ENCODE measurements at regions not wholly inside any gene's neighbourhood (a gene's known extent, or its start where the extent isn't known, plus 50 kb on each side); places are given as distances from the start of the nearest gene placed in this dataset.

- Histone ChIP-seq H3K9ac (ENCODE audit: low read depth in 2 of 2, low read length in 2 of 2) (no peak overlapping the region), H3K27me3 (no peaks in the 10 kb centered on the region), H3K4me3 (no peak overlapping the region), H3K27ac (no peak overlapping the region), H3K36me3 (no peaks in the 10 kb centered on the region), H3K9me3 (no peaks in the 10 kb centered on the region), H3K4me1 (no peaks in the 10 kb centered on the region)
- intact Hi-C loops (cut with DNase I) = no loop called here
- DNase-seq = no peak
- TF ChIP-seq, protein P1, sequence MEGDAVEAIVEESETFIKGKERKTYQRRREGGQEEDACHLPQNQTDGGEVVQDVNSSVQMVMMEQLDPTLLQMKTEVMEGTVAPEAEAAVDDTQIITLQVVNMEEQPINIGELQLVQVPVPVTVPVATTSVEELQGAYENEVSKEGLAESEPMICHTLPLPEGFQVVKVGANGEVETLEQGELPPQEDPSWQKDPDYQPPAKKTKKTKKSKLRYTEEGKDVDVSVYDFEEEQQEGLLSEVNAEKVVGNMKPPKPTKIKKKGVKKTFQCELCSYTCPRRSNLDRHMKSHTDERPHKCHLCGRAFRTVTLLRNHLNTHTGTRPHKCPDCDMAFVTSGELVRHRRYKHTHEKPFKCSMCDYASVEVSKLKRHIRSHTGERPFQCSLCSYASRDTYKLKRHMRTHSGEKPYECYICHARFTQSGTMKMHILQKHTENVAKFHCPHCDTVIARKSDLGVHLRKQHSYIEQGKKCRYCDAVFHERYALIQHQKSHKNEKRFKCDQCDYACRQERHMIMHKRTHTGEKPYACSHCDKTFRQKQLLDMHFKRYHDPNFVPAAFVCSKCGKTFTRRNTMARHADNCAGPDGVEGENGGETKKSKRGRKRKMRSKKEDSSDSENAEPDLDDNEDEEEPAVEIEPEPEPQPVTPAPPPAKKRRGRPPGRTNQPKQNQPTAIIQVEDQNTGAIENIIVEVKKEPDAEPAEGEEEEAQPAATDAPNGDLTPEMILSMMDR (IDR thresholded peaks at IDR 0.05) = no peak
These were observed 664.5 kb downstream of the PDHA2 start for GRCh38 chr4:96504386-96504785.

DNA sequence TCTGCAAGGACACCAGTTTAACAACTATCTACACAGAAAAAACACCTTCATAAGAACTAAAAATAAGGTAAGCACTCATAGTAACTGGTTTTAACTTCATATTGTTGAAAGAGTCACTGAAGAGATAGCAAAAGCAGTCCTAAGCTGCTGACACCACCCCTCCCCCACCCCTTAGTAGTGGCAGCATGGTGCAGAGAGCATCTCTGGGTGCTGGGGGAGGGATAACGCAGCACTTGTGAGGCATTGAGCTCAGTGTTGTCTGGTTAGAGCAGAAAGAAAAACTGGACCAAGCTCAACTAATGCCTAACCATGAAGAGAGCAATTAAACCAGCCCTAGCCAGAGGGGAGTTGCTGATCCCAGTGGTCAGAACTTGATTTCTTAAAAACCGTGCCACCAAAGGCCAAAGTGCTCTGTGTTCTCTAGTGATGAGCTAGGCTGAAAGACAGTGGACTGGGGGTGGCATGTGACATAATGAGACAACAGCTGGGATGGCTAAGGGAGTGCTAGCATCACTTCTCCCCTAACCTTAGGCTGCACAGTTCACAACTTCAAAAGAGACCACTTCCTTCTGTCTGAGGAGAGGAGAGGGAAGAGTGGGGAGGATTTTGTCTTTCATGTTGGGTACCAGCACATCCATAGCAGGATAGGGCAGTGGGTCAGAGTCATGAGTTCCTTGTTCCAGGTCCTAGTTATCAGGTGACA is 669.3 kb downstream of the PDHA2 start:
- Histone ChIP-seq H3K27me3 (no peaks in the 10 kb centered on the region), H3K9me3 (no peaks in the 10 kb centered on the region), H3K27ac (no peak overlapping the region), H3K4me3 (no peak overlapping the region), H3K4me1 (no peaks in the 10 kb centered on the region), H3K36me3 (no peaks in the 10 kb centered on the region), H3K9ac (ENCODE audit: low read depth in 2 of 2, low read length in 2 of 2) (no peak overlapping the region)
- intact Hi-C loops (cut with DNase I) = no loop called here
- DNase-seq = no peak
- TF ChIP-seq, protein P1 (IDR thresholded peaks at IDR 0.05) = no peak

DNA sequence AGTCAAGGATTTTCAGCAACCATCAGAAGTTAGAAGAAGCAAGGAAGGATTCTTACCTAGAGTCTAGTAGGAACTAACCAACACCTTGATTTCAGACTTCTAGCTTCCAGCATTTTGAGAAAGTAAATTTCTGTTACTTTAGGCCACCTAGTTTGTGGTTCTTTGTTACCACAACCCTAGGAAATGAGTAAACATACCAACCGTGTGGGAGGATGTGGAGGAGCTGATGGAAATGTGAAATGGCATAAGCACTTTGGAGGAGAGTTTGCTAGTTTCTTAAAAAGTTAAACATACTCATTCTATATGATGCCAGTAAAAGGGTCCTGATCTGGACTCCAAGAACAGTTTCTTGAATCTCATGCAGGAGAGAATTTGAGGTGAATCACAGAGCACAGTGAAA is 679.4 kb downstream of the PDHA2 start:
- TF ChIP-seq, protein P1 (IDR thresholded peaks at IDR 0.05) = no peak

GRCh38 chr4:96521046-96521536 is 681.2 kb downstream of the PDHA2 start:
- no peak for DNase-seq
- Histone ChIP-seq H3K9ac (ENCODE audit: low read depth in 2 of 2, low read length in 2 of 2) (no peak overlapping the region), H3K4me3 (no peak overlapping the region), H3K4me1 (no peaks in the 10 kb centered on the region), H3K9me3 (no peaks in the 10 kb centered on the region), H3K36me3 (no peaks in the 10 kb centered on the region), H3K27me3 (no peaks in the 10 kb centered on the region), H3K27ac (no peak overlapping the region)
- TF ChIP-seq, protein P1 (IDR thresholded peaks at IDR 0.05) = no peak
- intact Hi-C loops (cut with DNase I) = no loop called here

More for the DNA sequence above, 679.4 kb downstream of the PDHA2 start:
- Histone ChIP-seq H3K27ac (no peak overlapping the region), H3K9me3 (no peaks in the 10 kb centered on the region), H3K4me1 (no peaks in the 10 kb centered on the region), H3K9ac (ENCODE audit: low read depth in 2 of 2, low read length in 2 of 2) (no peak overlapping the region), H3K4me3 (no peak overlapping the region), H3K36me3 (no peaks in the 10 kb centered on the region), H3K27me3 (no peaks in the 10 kb centered on the region)
- intact Hi-C loops (cut with DNase I) = no loop called here
- no peak for DNase-seq

DNA sequence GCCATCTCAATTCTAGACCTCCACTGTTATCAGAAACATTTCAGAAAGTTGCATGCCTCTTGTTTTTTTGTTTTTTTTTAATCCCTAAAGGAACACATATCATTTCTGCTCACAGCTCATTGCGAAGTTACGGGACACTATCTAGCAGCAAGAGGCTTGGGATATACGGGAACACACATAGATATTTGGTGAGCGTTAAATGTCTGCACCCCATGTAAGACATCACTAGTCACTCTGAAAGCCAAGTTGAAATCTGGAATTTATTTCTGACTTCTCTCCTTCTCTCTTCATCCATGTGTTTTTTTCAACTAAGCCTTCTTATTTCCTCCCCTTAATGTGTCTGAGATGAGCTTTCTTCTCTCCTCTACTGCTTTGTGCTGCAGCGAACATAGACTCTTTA is 683.7 kb downstream of the PDHA2 start:
- no peak for DNase-seq
- H3K27me3 ChIP-seq = no peaks in the 10 kb centered on the region
- intact Hi-C loops (cut with DNase I) = no loop called here
- H3K36me3 ChIP-seq = no peaks in the 10 kb centered on the region
- TF ChIP-seq, protein P1 (IDR thresholded peaks at IDR 0.05) = no peak
- H3K9ac ChIP-seq (ENCODE audit: low read depth in 2 of 2, low read length in 2 of 2) = no peak overlapping the region
- no peaks in the 10 kb centered on the region for H3K9me3 ChIP-seq
- no peak overlapping the region for H3K27ac ChIP-seq
- H3K4me1 ChIP-seq = no peaks in the 10 kb centered on the region
- H3K4me3 ChIP-seq = no peak overlapping the region
